GM12878 (cell line): ENCODE measurements at regions not wholly inside any gene's neighbourhood (a gene's known extent, or its start where the extent isn't known, plus 50 kb on each side); places are given as distances from the start of the nearest gene placed in this dataset.

Experiments
- POLR2A ChIP-seq: IDR thresholded peaks from 2 replicates; pipeline ENCODE4 v1.6.1; 2011; ENCODE audit warnings: low read depth, mild to moderate bottlenecking, low read length
- TF ChIP-seq, protein P1 (sequence below), 3 experiments: IDR thresholded peaks in 2 of 3; conservative IDR thresholded peaks in 1 of 3; 2 replicates each; pipeline ENCODE4 v1.5.1; 2011; ENCODE audit warnings: low read depth in 3 of 3, low read length in 3 of 3, mild to moderate bottlenecking in 3 of 3, control low read depth in 2 of 3, moderate library complexity in 2 of 3, inconsistent platforms in 1 of 3, mixed read lengths in 1 of 3; ENCODE audit not compliant: control insufficient read depth in 2 of 3, insufficient read depth in 1 of 3; ENCODE audit errors: extremely low read depth in 1 of 3

DNA sequence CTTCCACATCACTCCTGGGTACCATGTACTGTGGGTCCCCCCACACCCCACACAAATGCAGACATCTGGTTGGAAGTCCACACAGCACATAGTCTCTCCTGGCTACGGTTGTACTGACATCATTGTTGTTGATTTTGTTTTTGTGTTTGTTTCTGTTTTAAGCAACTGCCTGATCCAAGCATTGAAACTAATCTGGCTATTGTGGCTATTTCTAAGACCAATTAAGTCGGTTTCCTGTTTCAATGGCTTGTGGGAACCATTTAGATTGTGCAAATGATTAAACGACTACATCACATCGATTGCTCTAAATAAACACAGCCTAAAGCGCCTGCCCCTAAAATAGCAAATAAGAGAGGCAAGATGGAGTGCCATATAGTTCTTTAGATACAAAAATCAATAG is 226.8 kb upstream of the IRX4 start:
- no peak for TF ChIP-seq POLR2A
- TF ChIP-seq, protein P1, sequence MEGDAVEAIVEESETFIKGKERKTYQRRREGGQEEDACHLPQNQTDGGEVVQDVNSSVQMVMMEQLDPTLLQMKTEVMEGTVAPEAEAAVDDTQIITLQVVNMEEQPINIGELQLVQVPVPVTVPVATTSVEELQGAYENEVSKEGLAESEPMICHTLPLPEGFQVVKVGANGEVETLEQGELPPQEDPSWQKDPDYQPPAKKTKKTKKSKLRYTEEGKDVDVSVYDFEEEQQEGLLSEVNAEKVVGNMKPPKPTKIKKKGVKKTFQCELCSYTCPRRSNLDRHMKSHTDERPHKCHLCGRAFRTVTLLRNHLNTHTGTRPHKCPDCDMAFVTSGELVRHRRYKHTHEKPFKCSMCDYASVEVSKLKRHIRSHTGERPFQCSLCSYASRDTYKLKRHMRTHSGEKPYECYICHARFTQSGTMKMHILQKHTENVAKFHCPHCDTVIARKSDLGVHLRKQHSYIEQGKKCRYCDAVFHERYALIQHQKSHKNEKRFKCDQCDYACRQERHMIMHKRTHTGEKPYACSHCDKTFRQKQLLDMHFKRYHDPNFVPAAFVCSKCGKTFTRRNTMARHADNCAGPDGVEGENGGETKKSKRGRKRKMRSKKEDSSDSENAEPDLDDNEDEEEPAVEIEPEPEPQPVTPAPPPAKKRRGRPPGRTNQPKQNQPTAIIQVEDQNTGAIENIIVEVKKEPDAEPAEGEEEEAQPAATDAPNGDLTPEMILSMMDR (IDR thresholded peaks at IDR 0.05 in 2 of 3, conservative IDR thresholded peaks at IDR 0.05 in 1 of 3; ENCODE audit: control insufficient read depth in 2 of 3, extremely low read depth in 1 of 3, insufficient read depth in 1 of 3, low read depth in 3 of 3, low read length in 3 of 3) = no peak
